ENCODE measurements at regions not wholly inside any gene's neighbourhood (a gene's known extent, or its start where the extent isn't known, plus 50 kb on each side); places are given as distances from the start of the nearest gene placed in this dataset.

DNA sequence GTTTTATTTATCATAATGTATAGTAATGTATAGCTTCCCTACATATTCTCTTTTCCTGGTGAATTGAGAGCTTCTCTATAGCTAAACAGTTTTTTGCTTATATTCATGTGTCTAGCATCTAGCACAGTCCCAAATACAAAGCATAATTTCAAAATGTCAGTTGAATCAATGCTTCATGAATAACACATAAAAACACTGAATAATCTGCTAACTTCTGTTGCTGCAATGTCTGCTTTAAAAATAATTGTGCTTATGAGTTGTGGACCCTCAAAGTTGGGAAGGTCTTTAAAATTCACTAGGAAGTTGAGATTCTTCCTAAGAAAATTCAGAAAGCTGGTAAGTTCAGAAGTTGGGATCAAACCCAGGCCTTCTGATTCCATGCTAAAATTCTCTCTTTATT is 600.9 kb upstream of the FAM98A start:
- H3K9ac ChIP-seq (ENCODE audit: insufficient read depth, low read length, poor library complexity, severe bottlenecking), result no peak overlapping the region
- H3K4me1 ChIP-seq (ENCODE audit: control insufficient read depth in 1 of 2, insufficient read depth in 2 of 2, low read length in 2 of 2), result no peaks in the 10 kb centered on the region
- no peak overlapping the region for H2AFZ ChIP-seq (ENCODE audit: insufficient read depth, low read depth, low read length, poor library complexity, severe bottlenecking)
- no peak overlapping the region for H3K4me2 ChIP-seq (replicated peaks; ENCODE audit: extremely low read depth, low read length, poor library complexity, severe bottlenecking)
- H3K27ac ChIP-seq (ENCODE audit: low read depth in 1 of 2, low read length in 2 of 2), result no peak overlapping the region
- no peaks in the 10 kb centered on the region for H3K4me1 Mint-ChIP-seq
- TF ChIP-seq, protein P1, sequence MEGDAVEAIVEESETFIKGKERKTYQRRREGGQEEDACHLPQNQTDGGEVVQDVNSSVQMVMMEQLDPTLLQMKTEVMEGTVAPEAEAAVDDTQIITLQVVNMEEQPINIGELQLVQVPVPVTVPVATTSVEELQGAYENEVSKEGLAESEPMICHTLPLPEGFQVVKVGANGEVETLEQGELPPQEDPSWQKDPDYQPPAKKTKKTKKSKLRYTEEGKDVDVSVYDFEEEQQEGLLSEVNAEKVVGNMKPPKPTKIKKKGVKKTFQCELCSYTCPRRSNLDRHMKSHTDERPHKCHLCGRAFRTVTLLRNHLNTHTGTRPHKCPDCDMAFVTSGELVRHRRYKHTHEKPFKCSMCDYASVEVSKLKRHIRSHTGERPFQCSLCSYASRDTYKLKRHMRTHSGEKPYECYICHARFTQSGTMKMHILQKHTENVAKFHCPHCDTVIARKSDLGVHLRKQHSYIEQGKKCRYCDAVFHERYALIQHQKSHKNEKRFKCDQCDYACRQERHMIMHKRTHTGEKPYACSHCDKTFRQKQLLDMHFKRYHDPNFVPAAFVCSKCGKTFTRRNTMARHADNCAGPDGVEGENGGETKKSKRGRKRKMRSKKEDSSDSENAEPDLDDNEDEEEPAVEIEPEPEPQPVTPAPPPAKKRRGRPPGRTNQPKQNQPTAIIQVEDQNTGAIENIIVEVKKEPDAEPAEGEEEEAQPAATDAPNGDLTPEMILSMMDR (IDR thresholded peaks at IDR 0.05), result no peak
- H4K20me1 ChIP-seq (ENCODE audit: insufficient read depth, low read length), result no peaks in the 10 kb centered on the region
- H3K9me3 ChIP-seq (replicated peaks in 1 of 2; ENCODE audit: control insufficient read depth in 1 of 2, insufficient read depth in 1 of 2, low read length in 2 of 2), result peaks cover 0 to 4% of the 10 kb centered on the region in 2 donors
- peaks cover 0 to 2% (median 1%) of the 10 kb centered on the region in 3 donors for H3K27me3 Mint-ChIP-seq (ENCODE audit: low read depth in 3 of 3)
- no peak overlapping the region for H3K4me3 ChIP-seq (replicated peaks in 1 of 3; ENCODE audit: low read depth in 2 of 3, low read length in 3 of 3)
- no peaks in the 10 kb centered on the region for H3K36me3 Mint-ChIP-seq
- no peak for DNase-seq
- no peaks in the 10 kb centered on the region for H3K27me3 ChIP-seq (ENCODE audit: control insufficient read depth in 2 of 2, insufficient read depth in 2 of 2, low read length in 2 of 2)
- no peak overlapping the region for H3K27ac Mint-ChIP-seq
- H3K9me3 Mint-ChIP-seq, result peaks cover 1 to 11% (median 3%) of the 10 kb centered on the region in 7 donors
- intact Hi-C loops (cut with micrococcal nuclease), result no loop called here
- H3K4me3 Mint-ChIP-seq, result no peak overlapping the region
- H3K79me2 ChIP-seq (ENCODE audit: insufficient read depth, low read length), result no peaks in the 10 kb centered on the region
- no peaks in the 10 kb centered on the region for H3K36me3 ChIP-seq (replicated peaks in 1 of 2; ENCODE audit: control insufficient read depth in 1 of 2, insufficient read depth in 2 of 2, low read length in 2 of 2)

DNA sequence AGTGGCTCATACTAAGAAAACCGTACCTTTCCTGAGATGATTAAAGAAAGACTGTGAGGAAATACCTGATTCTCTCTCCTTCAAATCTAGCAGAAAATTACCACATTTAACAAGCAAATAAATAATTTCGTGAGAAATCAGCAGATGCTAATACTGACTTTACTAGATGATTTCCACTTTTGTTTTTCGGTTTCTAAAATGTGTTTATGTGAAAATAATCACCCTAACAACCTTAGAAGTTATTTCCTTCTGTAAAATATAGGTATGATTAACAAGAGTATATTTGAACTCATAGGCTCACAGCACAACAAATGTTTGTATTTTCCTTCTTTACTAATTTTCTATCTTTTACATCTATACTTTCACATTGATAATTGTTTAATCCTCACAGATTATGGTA is 594.1 kb upstream of the FAM98A start:
- no peak overlapping the region for H3K27ac Mint-ChIP-seq
- H3K9me3 Mint-ChIP-seq, result peaks cover 3 to 8% (median 5%) of the 10 kb centered on the region in 7 donors
- no CpG with 5 or more reads among the region's 3 CpGs for WGBS (ENCODE audit: insufficient coverage)
- no peak overlapping the region for H3K4me3 Mint-ChIP-seq
- Histone ChIP-seq H3K9ac (ENCODE audit: insufficient read depth, low read length, poor library complexity, severe bottlenecking) (no peak overlapping the region), H3K4me2 (replicated peaks; ENCODE audit: extremely low read depth, low read length, poor library complexity, severe bottlenecking) (no peak overlapping the region), H3K9me3 (replicated peaks in 1 of 2; ENCODE audit: control insufficient read depth in 1 of 2, insufficient read depth in 1 of 2, low read length in 2 of 2) (peaks cover 0 to 7% of the 10 kb centered on the region in 2 donors), H3K4me1 (ENCODE audit: control insufficient read depth in 1 of 2, insufficient read depth in 2 of 2, low read length in 2 of 2) (no peaks in the 10 kb centered on the region), H4K20me1 (ENCODE audit: insufficient read depth, low read length) (no peaks in the 10 kb centered on the region), H3K27ac (ENCODE audit: low read depth in 1 of 2, low read length in 2 of 2) (no peak overlapping the region), H3K4me3 (replicated peaks in 1 of 3; ENCODE audit: low read depth in 2 of 3, low read length in 3 of 3) (no peak overlapping the region), H3K27me3 (ENCODE audit: control insufficient read depth in 2 of 2, insufficient read depth in 2 of 2, low read length in 2 of 2) (no peaks in the 10 kb centered on the region), H3K79me2 (ENCODE audit: insufficient read depth, low read length) (no peaks in the 10 kb centered on the region), H3K36me3 (replicated peaks in 1 of 2; ENCODE audit: control insufficient read depth in 1 of 2, insufficient read depth in 2 of 2, low read length in 2 of 2) (no peaks in the 10 kb centered on the region), H2AFZ (ENCODE audit: insufficient read depth, low read depth, low read length, poor library complexity, severe bottlenecking) (no peak overlapping the region)
- TF ChIP-seq, protein P1 (IDR thresholded peaks at IDR 0.05), result no peak
- intact Hi-C loops (cut with micrococcal nuclease), result no loop called here
- H3K4me1 Mint-ChIP-seq, result no peaks in the 10 kb centered on the region
- DNase-seq, result no peak
- H3K27me3 Mint-ChIP-seq (ENCODE audit: low read depth in 3 of 3), result peaks cover 0 to 1% (median 0%) of the 10 kb centered on the region in 3 donors
- no peaks in the 10 kb centered on the region for H3K36me3 Mint-ChIP-seq

Measured in CD14-positive monocyte (primary cell).